SK-N-SH (cell line): ENCODE measurements at regions not wholly inside any gene's neighbourhood (a gene's known extent, or its start where the extent isn't known, plus 50 kb on each side); places are given as distances from the start of the nearest gene placed in this dataset.

Experiments
- EP300 ChIP-seq, 2 experiments: IDR thresholded peaks; 2 replicates each; pipeline versions ENCODE4 v1.4.0 to v1.6.1; 2012; ENCODE audit warnings: borderline replicate concordance in 1 of 2, low read depth in 1 of 2, low read length in 1 of 2
- GABPA ChIP-seq: IDR thresholded peaks from 2 replicates; pipeline ENCODE4 v1.4.0; 2012; ENCODE audit warnings: low read depth, mild to moderate bottlenecking
- JUND ChIP-seq: IDR thresholded peaks from 2 replicates; pipeline ENCODE4 v1.4.0; 2012
- NRF1 ChIP-seq: IDR thresholded peaks from 2 replicates; pipeline ENCODE4 v1.6.1; 2012; ENCODE audit warnings: low read depth, mild to moderate bottlenecking, low read length
- RAD21 ChIP-seq: IDR thresholded peaks from 2 replicates; pipeline ENCODE4 v1.6.1; 2012; ENCODE audit warnings: mild to moderate bottlenecking, low read length
- TAF1 ChIP-seq: IDR thresholded peaks from 2 replicates; pipeline ENCODE4 v1.6.1; 2012; ENCODE audit warnings: low read depth, mild to moderate bottlenecking, low read length, moderate library complexity, borderline replicate concordance
- TCF12 ChIP-seq: IDR thresholded peaks from 2 replicates; pipeline ENCODE4 v1.4.0; 2012
- TF ChIP-seq, protein P1 (sequence below): fragments of 200-600 bp; sonication (generic); IDR thresholded peaks from 2 replicates; pipeline ENCODE4 v1.6.1; 2017; ENCODE audit warnings: antibody characterized with exemption, mild to moderate bottlenecking, moderate library complexity
- TF ChIP-seq, protein P2 (sequence below): IDR thresholded peaks from 2 replicates; pipeline ENCODE4 v1.4.0; 2012; ENCODE audit warnings: low read depth, borderline replicate concordance

DNA sequence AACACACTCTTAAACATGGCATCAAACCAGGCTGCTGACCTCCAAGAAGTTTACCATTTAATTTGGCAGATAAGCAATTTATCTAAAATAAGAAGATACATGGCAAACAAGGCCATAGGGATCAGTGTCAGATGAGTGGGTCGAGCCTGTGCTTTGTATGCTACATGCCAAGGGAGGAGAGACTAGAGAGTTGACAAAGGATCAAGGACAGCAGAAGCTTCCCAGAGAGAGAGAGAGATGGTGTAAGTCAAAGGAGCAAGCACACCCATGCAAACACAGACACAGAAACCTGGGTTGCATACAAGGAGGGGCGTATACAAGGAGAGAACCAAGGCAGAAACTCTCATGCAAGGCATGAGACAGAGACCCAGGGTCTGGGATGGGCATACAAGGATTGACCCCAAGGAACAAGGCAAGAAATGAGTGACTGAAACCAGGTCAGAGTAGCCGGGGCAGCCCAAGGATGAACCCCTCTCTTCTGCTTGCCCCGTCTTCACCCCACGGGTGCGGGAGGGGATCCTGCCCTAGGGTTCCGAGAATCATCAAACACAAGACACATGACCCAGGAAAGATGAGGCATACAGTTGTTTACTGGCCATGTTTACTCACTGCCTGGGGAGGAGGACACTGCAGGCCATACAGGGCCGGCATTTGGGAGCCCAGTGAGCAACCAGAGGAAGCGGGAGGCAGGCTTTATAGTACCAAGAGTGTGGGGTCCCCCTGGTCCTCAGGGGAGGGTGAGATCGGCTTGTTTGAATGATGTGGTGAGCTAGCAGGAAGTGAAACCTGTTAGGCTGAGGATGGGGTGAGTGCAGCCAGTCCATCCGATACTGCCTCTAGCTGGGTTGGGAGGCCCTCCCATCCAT, 529.2 kb upstream of the ID2 start:
- no peak for TF ChIP-seq EP300 (IDR thresholded peaks at IDR 0.05; ENCODE audit: borderline replicate concordance in 1 of 2, low read depth in 1 of 2, low read length in 1 of 2)
- TF ChIP-seq, protein P1, sequence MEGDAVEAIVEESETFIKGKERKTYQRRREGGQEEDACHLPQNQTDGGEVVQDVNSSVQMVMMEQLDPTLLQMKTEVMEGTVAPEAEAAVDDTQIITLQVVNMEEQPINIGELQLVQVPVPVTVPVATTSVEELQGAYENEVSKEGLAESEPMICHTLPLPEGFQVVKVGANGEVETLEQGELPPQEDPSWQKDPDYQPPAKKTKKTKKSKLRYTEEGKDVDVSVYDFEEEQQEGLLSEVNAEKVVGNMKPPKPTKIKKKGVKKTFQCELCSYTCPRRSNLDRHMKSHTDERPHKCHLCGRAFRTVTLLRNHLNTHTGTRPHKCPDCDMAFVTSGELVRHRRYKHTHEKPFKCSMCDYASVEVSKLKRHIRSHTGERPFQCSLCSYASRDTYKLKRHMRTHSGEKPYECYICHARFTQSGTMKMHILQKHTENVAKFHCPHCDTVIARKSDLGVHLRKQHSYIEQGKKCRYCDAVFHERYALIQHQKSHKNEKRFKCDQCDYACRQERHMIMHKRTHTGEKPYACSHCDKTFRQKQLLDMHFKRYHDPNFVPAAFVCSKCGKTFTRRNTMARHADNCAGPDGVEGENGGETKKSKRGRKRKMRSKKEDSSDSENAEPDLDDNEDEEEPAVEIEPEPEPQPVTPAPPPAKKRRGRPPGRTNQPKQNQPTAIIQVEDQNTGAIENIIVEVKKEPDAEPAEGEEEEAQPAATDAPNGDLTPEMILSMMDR = no peak
- no peak for TF ChIP-seq GABPA
- no peak for TF ChIP-seq TAF1
- no peak for TF ChIP-seq NRF1
- TF ChIP-seq JUND = no peak
- TF ChIP-seq TCF12 = no peak
- no peak for TF ChIP-seq RAD21
- TF ChIP-seq, protein P2, sequence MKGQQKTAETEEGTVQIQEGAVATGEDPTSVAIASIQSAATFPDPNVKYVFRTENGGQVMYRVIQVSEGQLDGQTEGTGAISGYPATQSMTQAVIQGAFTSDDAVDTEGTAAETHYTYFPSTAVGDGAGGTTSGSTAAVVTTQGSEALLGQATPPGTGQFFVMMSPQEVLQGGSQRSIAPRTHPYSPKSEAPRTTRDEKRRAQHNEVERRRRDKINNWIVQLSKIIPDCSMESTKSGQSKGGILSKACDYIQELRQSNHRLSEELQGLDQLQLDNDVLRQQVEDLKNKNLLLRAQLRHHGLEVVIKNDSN = no peak
